Lower lobe of right lung (tissue), 2 donors: ENCODE measurements at regions not wholly inside any gene's neighbourhood (a gene's known extent, or its start where the extent isn't known, plus 50 kb on each side); places are given as distances from the start of the nearest gene placed in this dataset.

Experiments
- ATAC-seq, 2 donors: fragments of 200-7000 bp; cut with Tn5 transposase; one replicate each; pipeline ENCODE4 v1.9.1; 2020 to 2022; ENCODE audit warnings: mild to moderate bottlenecking in 2 of 2, moderate library complexity in 2 of 2
- DNase-seq: peaks from one replicate; pipeline ENCODE4 v3.0.0-alpha.2; 2020
- H3K27ac ChIP-seq: fragments of 200-600 bp; one replicate; pipeline ENCODE4 v1.8.0; 2022
- H3K27me3 ChIP-seq: fragments of 200-600 bp; one replicate; pipeline ENCODE4 v1.8.0; 2022; ENCODE audit warnings: low read depth
- H3K36me3 ChIP-seq: fragments of 200-600 bp; one replicate; pipeline ENCODE4 v1.8.0; 2022; ENCODE audit warnings: mild to moderate bottlenecking
- H3K4me1 ChIP-seq: fragments of 200-600 bp; one replicate; pipeline ENCODE4 v1.8.0; 2022
- H3K4me3 ChIP-seq: fragments of 200-600 bp; one replicate; pipeline ENCODE4 v1.8.0; 2022; ENCODE audit warnings: mild to moderate bottlenecking
- H3K9me3 ChIP-seq: fragments of 200-600 bp; one replicate; pipeline ENCODE4 v1.8.0; 2022
- intact Hi-C: fragments of 100-400 bp; cut with DNase I; formaldehyde crosslinking; loops from one replicate; pipeline ENCODE4 v1.11.0; 2022
- TF ChIP-seq, protein P1 (sequence below): fragments of 200-600 bp; IDR thresholded peaks from one replicate; pipeline ENCODE4 v1.8.0; 2022; ENCODE audit warnings: antibody characterized with exemption, mild to moderate bottlenecking
- donor health status: DM: no; HTN: yes; CAD: no; lungs with severe emphysema.

- H3K9me3 ChIP-seq = no peaks in the 10 kb centered on the region
- no peak overlapping the region for H3K4me3 ChIP-seq
- no peaks in the 10 kb centered on the region for H3K4me1 ChIP-seq
- TF ChIP-seq, protein P1, sequence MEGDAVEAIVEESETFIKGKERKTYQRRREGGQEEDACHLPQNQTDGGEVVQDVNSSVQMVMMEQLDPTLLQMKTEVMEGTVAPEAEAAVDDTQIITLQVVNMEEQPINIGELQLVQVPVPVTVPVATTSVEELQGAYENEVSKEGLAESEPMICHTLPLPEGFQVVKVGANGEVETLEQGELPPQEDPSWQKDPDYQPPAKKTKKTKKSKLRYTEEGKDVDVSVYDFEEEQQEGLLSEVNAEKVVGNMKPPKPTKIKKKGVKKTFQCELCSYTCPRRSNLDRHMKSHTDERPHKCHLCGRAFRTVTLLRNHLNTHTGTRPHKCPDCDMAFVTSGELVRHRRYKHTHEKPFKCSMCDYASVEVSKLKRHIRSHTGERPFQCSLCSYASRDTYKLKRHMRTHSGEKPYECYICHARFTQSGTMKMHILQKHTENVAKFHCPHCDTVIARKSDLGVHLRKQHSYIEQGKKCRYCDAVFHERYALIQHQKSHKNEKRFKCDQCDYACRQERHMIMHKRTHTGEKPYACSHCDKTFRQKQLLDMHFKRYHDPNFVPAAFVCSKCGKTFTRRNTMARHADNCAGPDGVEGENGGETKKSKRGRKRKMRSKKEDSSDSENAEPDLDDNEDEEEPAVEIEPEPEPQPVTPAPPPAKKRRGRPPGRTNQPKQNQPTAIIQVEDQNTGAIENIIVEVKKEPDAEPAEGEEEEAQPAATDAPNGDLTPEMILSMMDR = no peak
- no peak for ATAC-seq
- intact Hi-C loops = no loop called here
- DNase-seq = no peak
- no peaks in the 10 kb centered on the region for H3K27me3 ChIP-seq
- H3K27ac ChIP-seq = no peak overlapping the region
- H3K36me3 ChIP-seq = no peaks in the 10 kb centered on the region
Observed at GRCh38 chr11:134752964-134753770, 341.1 kb upstream of the B3GAT1 start.

DNA sequence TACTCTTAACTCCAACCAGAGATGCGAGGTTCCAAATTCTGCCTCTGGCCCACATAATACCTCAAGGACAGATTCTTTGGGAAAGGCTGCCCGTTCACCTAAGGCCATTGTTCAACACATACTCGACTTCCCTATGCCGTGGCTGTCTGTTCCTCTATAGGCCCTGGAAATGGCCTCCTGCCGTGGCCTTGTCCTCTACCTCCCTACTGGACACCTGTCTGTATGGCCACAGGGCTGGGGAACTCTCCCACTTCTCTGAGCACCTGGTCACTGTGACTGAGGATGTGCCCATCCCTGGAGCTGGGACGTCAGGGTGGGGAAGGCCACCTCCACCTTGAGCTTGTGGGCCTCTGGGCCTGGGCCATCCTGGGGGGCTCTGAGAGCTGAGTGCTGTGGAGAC, 340.5 kb upstream of the B3GAT1 start:
- ATAC-seq (no peak), DNase-seq (no peak)
- no peak overlapping the region for H3K4me3 ChIP-seq
- no peaks in the 10 kb centered on the region for H3K9me3 ChIP-seq
- no peaks in the 10 kb centered on the region for H3K36me3 ChIP-seq
- intact Hi-C loops = no loop called here
- H3K27me3 ChIP-seq = no peaks in the 10 kb centered on the region
- H3K27ac ChIP-seq = no peak overlapping the region
- TF ChIP-seq, protein P1 = no peak
- H3K4me1 ChIP-seq = no peaks in the 10 kb centered on the region

- intact Hi-C loops = no loop called here
- Histone ChIP-seq H3K27ac (no peak overlapping the region), H3K9me3 (no peaks in the 10 kb centered on the region), H3K4me1 (no peaks in the 10 kb centered on the region), H3K27me3 (no peaks in the 10 kb centered on the region), H3K36me3 (no peaks in the 10 kb centered on the region), H3K4me3 (no peak overlapping the region)
- ATAC-seq (no peak), DNase-seq (no peak)
- TF ChIP-seq, protein P1 = no peak
Observed at GRCh38 chr11:134751766-134752165, 339.7 kb upstream of the B3GAT1 start.

DNA sequence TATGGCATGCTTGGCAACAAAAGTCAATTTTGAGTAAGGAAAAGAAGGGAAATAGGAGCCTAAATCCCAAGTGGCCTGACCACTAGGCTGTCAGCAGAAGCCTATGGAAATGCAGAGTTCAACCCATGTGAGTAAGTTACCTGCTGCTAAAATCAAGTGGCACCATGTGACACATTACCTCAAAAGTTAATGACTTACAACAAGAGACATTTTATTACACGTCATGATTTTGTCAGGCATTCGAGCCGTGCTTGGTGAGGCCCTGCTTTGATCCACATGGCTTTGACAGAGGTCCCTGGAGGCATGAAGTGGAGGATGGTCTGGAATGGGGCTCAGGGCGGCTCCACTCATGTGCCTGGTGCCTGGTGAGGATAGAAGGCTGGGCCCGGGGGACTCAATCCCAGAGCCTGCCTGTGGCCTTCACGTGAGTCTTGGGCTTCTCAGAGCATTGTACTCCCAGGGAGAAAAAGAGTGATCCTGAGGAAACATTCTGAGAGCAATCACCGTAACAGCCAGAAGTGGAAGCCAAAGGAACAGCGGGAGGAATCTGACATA, 339.1 kb upstream of the B3GAT1 start:
- intact Hi-C loops = no loop called here

GRCh38 chr11:134750619-134751018, 338.6 kb upstream of the B3GAT1 start:
- ATAC-seq (no peak), DNase-seq (no peak)
- TF ChIP-seq, protein P1 = no peak
- H3K4me1 ChIP-seq = no peaks in the 10 kb centered on the region
- H3K9me3 ChIP-seq = no peaks in the 10 kb centered on the region
- intact Hi-C loops = no loop called here
- H3K4me3 ChIP-seq = no peak overlapping the region
- no peaks in the 10 kb centered on the region for H3K27me3 ChIP-seq
- H3K27ac ChIP-seq = no peak overlapping the region
- no peaks in the 10 kb centered on the region for H3K36me3 ChIP-seq

More for the DNA sequence above, 339.1 kb upstream of the B3GAT1 start:
- Histone ChIP-seq H3K4me3 (no peak overlapping the region), H3K27me3 (no peaks in the 10 kb centered on the region), H3K27ac (no peak overlapping the region), H3K36me3 (no peaks in the 10 kb centered on the region), H3K9me3 (no peaks in the 10 kb centered on the region), H3K4me1 (no peaks in the 10 kb centered on the region)
- TF ChIP-seq, protein P1 = no peak
- no peak for ATAC-seq
- no peak for DNase-seq
